ENCODE measurements at regions not wholly inside any gene's neighbourhood (a gene's known extent, or its start where the extent isn't known, plus 50 kb on each side); places are given as distances from the start of the nearest gene placed in this dataset.

GRCh38 chr20:42005211-42005610 is 387.0 kb upstream of the CHD6 start:
- Histone ChIP-seq H3K79me1 (ENCODE audit: low read depth in 1 of 2, low read length in 2 of 2) (no peaks in the 10 kb centered on the region), H2AK5ac (ENCODE audit: low read depth, low read length) (no peak overlapping the region), H3K36me3 (ENCODE audit: control insufficient read depth, insufficient read depth, low read length) (no peaks in the 10 kb centered on the region), H2BK120ac (ENCODE audit: low read depth, low read length) (no peak overlapping the region), H2AK9ac (replicated peaks; ENCODE audit: low read depth, low read length, poor library complexity) (no peak overlapping the region), H3K4me1 (ENCODE audit: control insufficient read depth, insufficient read depth, low read length) (no peaks in the 10 kb centered on the region), H3K27me3 (ENCODE audit: control insufficient read depth, insufficient read depth, low read length) (no peaks in the 10 kb centered on the region), H3K9me3 (ENCODE audit: control insufficient read depth, insufficient read depth, low read length) (peaks cover 22% of the 10 kb centered on the region), H2BK5ac (ENCODE audit: low read depth, low read length, poor library complexity, severe bottlenecking) (no peak overlapping the region), H3K23ac (ENCODE audit: low read depth, low read length) (no peak overlapping the region), H2AFZ (replicated peaks; ENCODE audit: low read length, poor library complexity) (no peak overlapping the region), H3K18ac (ENCODE audit: low read depth, low read length) (no peak overlapping the region), H3K4me3 (ENCODE audit: insufficient read depth, low read depth, low read length) (no peak overlapping the region), H3K14ac (replicated peaks; ENCODE audit: low read depth, low read length) (no peak overlapping the region), H3K56ac (ENCODE audit: extremely low read depth, insufficient read depth, low read length) (no peak overlapping the region), H2BK15ac (ENCODE audit: low read depth, low read length) (no peak overlapping the region), H2BK20ac (ENCODE audit: low read depth, low read length) (no peak overlapping the region), H3K27ac (ENCODE audit: insufficient read depth, low read length) (no peak overlapping the region), H4K5ac (ENCODE audit: low read depth, low read length) (no peak overlapping the region), H4K20me1 (ENCODE audit: insufficient read depth, low read length) (no peaks in the 10 kb centered on the region), H4K8ac (ENCODE audit: low read depth in 2 of 2, low read length in 2 of 2) (no peak overlapping the region), H3K9ac (ENCODE audit: low read depth, low read length) (no peak overlapping the region), H4K91ac (ENCODE audit: insufficient read depth, low read depth, low read length) (no peak overlapping the region), H3K9me1 (ENCODE audit: insufficient read depth, low read length) (no peaks in the 10 kb centered on the region), H3K4me2 (ENCODE audit: low read depth, low read length) (no peak overlapping the region), H3K4ac (ENCODE audit: low read depth, low read length) (no peak overlapping the region)
- TF ChIP-seq CEBPB (IDR thresholded peaks at IDR 0.05; ENCODE audit: low read depth, low read length) (no peak), MAZ (IDR thresholded peaks at IDR 0.05; ENCODE audit: borderline replicate concordance, low read depth, low read length) (no peak), POLR2A (IDR thresholded peaks at IDR 0.05; ENCODE audit: low read depth, low read length) (no peak), MAFK (IDR thresholded peaks at IDR 0.05; ENCODE audit: low read depth, low read length) (no peak), SMC3 (IDR thresholded peaks at IDR 0.05; ENCODE audit: low read depth, low read length) (no peak), RAD21 (IDR thresholded peaks at IDR 0.05; ENCODE audit: low read length) (no peak), NFE2L2 (IDR thresholded peaks at IDR 0.05; ENCODE audit: low read depth, low read length) (no peak), BHLHE40 (IDR thresholded peaks at IDR 0.05; ENCODE audit: low read depth, low read length) (no peak), CTCF (conservative IDR thresholded peaks at IDR 0.05; ENCODE audit: low read depth, low read length) (no peak), MXI1 (IDR thresholded peaks at IDR 0.05; ENCODE audit: borderline replicate concordance, low read depth, low read length) (no peak), RCOR1 (IDR thresholded peaks at IDR 0.05; ENCODE audit: insufficient replicate concordance, low read length) (no peak), RFX5 (IDR thresholded peaks at IDR 0.05; ENCODE audit: low read depth, low read length) (no peak)
- intact Hi-C loops (cut with micrococcal nuclease), result no loop called here
- DNase-seq, result no peak
- BruUV-seq (replicated peaks), result no TSS peak
- ChIA-PET POLR2A (ENCODE audit: unreplicated experiment) (no interaction called here), CTCF (no interaction called here)
- in situ Hi-C loops (cut with MboI; ENCODE audit: low sequenced_read_pairs), result no loop called here
- dilution Hi-C loops (cut with HindIII; ENCODE audit: low sequenced_read_pairs, unreplicated experiment), result no loop called here
- no peak for ATAC-seq (ENCODE audit: low read depth)
